ENCODE measurements at regions not wholly inside any gene's neighbourhood (a gene's known extent, or its start where the extent isn't known, plus 50 kb on each side); places are given as distances from the start of the nearest gene placed in this dataset.

GRCh38 chr4:126698224-126698623, 934.5 kb upstream of the INTU start:
- no peak for TF ChIP-seq EZH2 (IDR thresholded peaks at IDR 0.05; ENCODE audit: borderline replicate concordance, low read depth, low read length, severe bottlenecking)
- TF ChIP-seq, protein P1, sequence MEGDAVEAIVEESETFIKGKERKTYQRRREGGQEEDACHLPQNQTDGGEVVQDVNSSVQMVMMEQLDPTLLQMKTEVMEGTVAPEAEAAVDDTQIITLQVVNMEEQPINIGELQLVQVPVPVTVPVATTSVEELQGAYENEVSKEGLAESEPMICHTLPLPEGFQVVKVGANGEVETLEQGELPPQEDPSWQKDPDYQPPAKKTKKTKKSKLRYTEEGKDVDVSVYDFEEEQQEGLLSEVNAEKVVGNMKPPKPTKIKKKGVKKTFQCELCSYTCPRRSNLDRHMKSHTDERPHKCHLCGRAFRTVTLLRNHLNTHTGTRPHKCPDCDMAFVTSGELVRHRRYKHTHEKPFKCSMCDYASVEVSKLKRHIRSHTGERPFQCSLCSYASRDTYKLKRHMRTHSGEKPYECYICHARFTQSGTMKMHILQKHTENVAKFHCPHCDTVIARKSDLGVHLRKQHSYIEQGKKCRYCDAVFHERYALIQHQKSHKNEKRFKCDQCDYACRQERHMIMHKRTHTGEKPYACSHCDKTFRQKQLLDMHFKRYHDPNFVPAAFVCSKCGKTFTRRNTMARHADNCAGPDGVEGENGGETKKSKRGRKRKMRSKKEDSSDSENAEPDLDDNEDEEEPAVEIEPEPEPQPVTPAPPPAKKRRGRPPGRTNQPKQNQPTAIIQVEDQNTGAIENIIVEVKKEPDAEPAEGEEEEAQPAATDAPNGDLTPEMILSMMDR (IDR thresholded peaks at IDR 0.05; ENCODE audit: borderline replicate concordance, extremely low read depth, low read length, poor library complexity, severe bottlenecking) = no peak
